SK-N-SH treated with all-trans-retinoic acid at 6 μM for 48 hours (cell line): ENCODE measurements at regions not wholly inside any gene's neighbourhood (a gene's known extent, or its start where the extent isn't known, plus 50 kb on each side); places are given as distances from the start of the nearest gene placed in this dataset.

Experiments used
- ATAC-seq: fragments of 200-7000 bp; cut with Tn5 transposase; 3 replicates; pipeline ENCODE4 v1.9.1; 2020; ENCODE audit warnings: mild to moderate bottlenecking, moderate library complexity
- ARNTL ChIP-seq: fragments of 450-650 bp; formaldehyde crosslinking; IDR thresholded peaks from 2 replicates; pipeline ENCODE4 v1.5.0; 2020; ENCODE audit warnings: low read depth, mild to moderate bottlenecking, moderate library complexity, borderline replicate concordance
- BACH2 ChIP-seq: fragments of 250-450 bp; sonication (Bioruptor Pico); IDR thresholded peaks from 2 replicates; pipeline ENCODE4 v1.9.0; 2021; ENCODE audit warnings: mild to moderate bottlenecking, borderline replicate concordance
- CREB5 ChIP-seq: fragments of 250-450 bp; sonication (Bioruptor Pico); IDR thresholded peaks from 2 replicates; pipeline ENCODE4 v1.5.1; 2020; ENCODE audit warnings: low read depth, mild to moderate bottlenecking, moderate library complexity
- CSDC2 ChIP-seq: fragments of 250-450 bp; sonication (Bioruptor Pico); IDR thresholded peaks from 2 replicates; pipeline ENCODE4 v1.5.0; 2020; ENCODE audit warnings: mild to moderate bottlenecking, moderate library complexity
- ESRRG ChIP-seq: fragments of 250-450 bp; sonication (Bioruptor Pico); IDR thresholded peaks from 2 replicates; pipeline ENCODE4 v1.6.1; 2021; ENCODE audit warnings: mild to moderate bottlenecking
- GLIS3 ChIP-seq: fragments of 250-450 bp; sonication (Bioruptor Pico); IDR thresholded peaks from 2 replicates; pipeline ENCODE4 v1.5.0; 2020; ENCODE audit warnings: mild to moderate bottlenecking, moderate library complexity
- ISL1 ChIP-seq: fragments of 250-450 bp; sonication (Bioruptor Pico); IDR thresholded peaks from 2 replicates; pipeline ENCODE4 v2.1.2; 2022; ENCODE audit warnings: mild to moderate bottlenecking, moderate library complexity
- PPARA ChIP-seq: fragments of 250-450 bp; sonication (Bioruptor Pico); IDR thresholded peaks from 2 replicates; pipeline ENCODE4 v1.5.0; 2020; ENCODE audit warnings: mild to moderate bottlenecking, borderline replicate concordance
- RARB ChIP-seq: fragments of 250-450 bp; sonication (Bioruptor Pico); IDR thresholded peaks from 2 replicates; pipeline ENCODE4 v1.8.0; 2021; ENCODE audit warnings: mild to moderate bottlenecking, moderate library complexity
- TCF4 ChIP-seq: fragments of 250-450 bp; sonication (Bioruptor Pico); IDR thresholded peaks from 2 replicates; pipeline ENCODE4 v1.8.0; 2021; ENCODE audit warnings: mild to moderate bottlenecking, moderate library complexity, borderline replicate concordance
- TOX ChIP-seq: fragments of 250-450 bp; sonication (Bioruptor Pico); IDR thresholded peaks from 2 replicates; pipeline ENCODE4 v1.8.0; 2021; ENCODE audit warnings: mild to moderate bottlenecking, moderate library complexity, borderline replicate concordance
- ZC3H10 ChIP-seq: fragments of 250-450 bp; sonication (Bioruptor Pico); IDR thresholded peaks from 2 replicates; pipeline ENCODE4 v1.5.1; 2021; ENCODE audit warnings: mild to moderate bottlenecking, moderate library complexity
- ZFP30 ChIP-seq: fragments of 450-650 bp; formaldehyde crosslinking; IDR thresholded peaks from 2 replicates; pipeline ENCODE4 v1.5.0; 2022; ENCODE audit warnings: mild to moderate bottlenecking, moderate library complexity
- ZNF565 ChIP-seq: fragments of 450-650 bp; formaldehyde crosslinking; conservative IDR thresholded peaks from 2 replicates; pipeline ENCODE4 v1.5.0; 2020; ENCODE audit warnings: low read depth, mild to moderate bottlenecking, moderate library complexity
- ZNF70 ChIP-seq: fragments of 450-650 bp; formaldehyde crosslinking; IDR thresholded peaks from 2 replicates; pipeline ENCODE4 v1.5.0; 2020; ENCODE audit warnings: mild to moderate bottlenecking, moderate library complexity
- ZNF8 ChIP-seq: fragments of 450-650 bp; formaldehyde crosslinking; IDR thresholded peaks from 2 replicates; pipeline ENCODE4 v1.5.0; 2020; ENCODE audit warnings: mild to moderate bottlenecking, moderate library complexity
- TF ChIP-seq, protein P1 (sequence below): fragments of 250-450 bp; sonication (Bioruptor Pico); IDR thresholded peaks from 2 replicates; pipeline ENCODE4 v1.5.0; 2020; ENCODE audit warnings: mild to moderate bottlenecking, moderate library complexity
- TF ChIP-seq, protein P2 (sequence below): fragments of 250-450 bp; sonication (Bioruptor Pico); IDR thresholded peaks from 2 replicates; pipeline ENCODE4 v1.8.0; 2021; ENCODE audit warnings: low read depth, mild to moderate bottlenecking, moderate library complexity, borderline replicate concordance
- TF ChIP-seq, protein P3 (sequence below): fragments of 250-450 bp; sonication (Bioruptor Pico); IDR thresholded peaks from 2 replicates; pipeline ENCODE4 v1.8.0; 2020; ENCODE audit warnings: mild to moderate bottlenecking, moderate library complexity, borderline replicate concordance
- TF ChIP-seq, protein P4 (sequence below): fragments of 250-450 bp; sonication (Bioruptor Pico); IDR thresholded peaks from 2 replicates; pipeline ENCODE4 v1.5.1; 2021; ENCODE audit warnings: mild to moderate bottlenecking, moderate library complexity

DNA sequence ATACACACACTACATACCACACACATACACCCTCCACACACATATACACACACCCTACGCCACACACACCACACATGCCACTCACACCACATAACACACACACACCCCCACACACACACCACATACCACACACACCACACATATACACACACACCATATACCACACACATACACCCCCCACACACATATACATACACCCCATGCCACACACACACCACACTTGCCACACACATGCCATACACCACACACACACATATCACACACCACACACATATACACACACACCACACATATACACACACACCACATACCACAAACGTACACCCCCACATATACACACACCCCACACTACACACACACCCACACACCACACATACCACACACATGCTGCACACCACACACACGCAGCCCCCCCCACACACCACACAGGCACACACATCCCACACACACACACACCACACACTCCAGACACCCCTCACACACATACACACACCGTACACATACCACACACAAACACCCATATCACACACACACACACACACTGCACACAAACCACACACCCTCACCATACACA, 76.7 kb upstream of the TMPRSS2 start:
- no peak for TF ChIP-seq CSDC2 (CRISPR knock-in tag)
- TF ChIP-seq ZC3H10 (CRISPR knock-in tag) = no peak
- TF ChIP-seq CREB5 (CRISPR knock-in tag) = no peak
- TF ChIP-seq PPARA (CRISPR knock-in tag) = no peak
- TF ChIP-seq ARNTL (CRISPR knock-in tag) = no peak
- no peak for TF ChIP-seq RARB
- TF ChIP-seq, protein P1, sequence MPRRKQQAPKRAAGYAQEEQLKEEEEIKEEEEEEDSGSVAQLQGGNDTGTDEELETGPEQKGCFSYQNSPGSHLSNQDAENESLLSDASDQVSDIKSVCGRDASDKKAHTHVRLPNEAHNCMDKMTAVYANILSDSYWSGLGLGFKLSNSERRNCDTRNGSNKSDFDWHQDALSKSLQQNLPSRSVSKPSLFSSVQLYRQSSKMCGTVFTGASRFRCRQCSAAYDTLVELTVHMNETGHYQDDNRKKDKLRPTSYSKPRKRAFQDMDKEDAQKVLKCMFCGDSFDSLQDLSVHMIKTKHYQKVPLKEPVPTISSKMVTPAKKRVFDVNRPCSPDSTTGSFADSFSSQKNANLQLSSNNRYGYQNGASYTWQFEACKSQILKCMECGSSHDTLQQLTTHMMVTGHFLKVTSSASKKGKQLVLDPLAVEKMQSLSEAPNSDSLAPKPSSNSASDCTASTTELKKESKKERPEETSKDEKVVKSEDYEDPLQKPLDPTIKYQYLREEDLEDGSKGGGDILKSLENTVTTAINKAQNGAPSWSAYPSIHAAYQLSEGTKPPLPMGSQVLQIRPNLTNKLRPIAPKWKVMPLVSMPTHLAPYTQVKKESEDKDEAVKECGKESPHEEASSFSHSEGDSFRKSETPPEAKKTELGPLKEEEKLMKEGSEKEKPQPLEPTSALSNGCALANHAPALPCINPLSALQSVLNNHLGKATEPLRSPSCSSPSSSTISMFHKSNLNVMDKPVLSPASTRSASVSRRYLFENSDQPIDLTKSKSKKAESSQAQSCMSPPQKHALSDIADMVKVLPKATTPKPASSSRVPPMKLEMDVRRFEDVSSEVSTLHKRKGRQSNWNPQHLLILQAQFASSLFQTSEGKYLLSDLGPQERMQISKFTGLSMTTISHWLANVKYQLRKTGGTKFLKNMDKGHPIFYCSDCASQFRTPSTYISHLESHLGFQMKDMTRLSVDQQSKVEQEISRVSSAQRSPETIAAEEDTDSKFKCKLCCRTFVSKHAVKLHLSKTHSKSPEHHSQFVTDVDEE (CRISPR knock-in tag) = no peak
- TF ChIP-seq, protein P2, sequence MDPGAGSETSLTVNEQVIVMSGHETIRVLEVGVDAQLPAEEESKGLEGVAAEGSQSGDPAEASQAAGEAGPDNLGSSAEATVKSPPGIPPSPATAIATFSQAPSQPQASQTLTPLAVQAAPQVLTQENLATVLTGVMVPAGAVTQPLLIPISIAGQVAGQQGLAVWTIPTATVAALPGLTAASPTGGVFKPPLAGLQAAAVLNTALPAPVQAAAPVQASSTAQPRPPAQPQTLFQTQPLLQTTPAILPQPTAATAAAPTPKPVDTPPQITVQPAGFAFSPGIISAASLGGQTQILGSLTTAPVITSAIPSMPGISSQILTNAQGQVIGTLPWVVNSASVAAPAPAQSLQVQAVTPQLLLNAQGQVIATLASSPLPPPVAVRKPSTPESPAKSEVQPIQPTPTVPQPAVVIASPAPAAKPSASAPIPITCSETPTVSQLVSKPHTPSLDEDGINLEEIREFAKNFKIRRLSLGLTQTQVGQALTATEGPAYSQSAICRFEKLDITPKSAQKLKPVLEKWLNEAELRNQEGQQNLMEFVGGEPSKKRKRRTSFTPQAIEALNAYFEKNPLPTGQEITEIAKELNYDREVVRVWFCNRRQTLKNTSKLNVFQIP = no peak
- no peak for TF ChIP-seq BACH2
- no peak for TF ChIP-seq GLIS3 (CRISPR knock-in tag)
- TF ChIP-seq ZNF70 (CRISPR knock-in tag) = no peak
- no peak for TF ChIP-seq TCF4 (CRISPR knock-in tag)

GRCh38 chr21:41583274-41583790, 75.4 kb upstream of the TMPRSS2 start:
- TF ChIP-seq, protein P3, sequence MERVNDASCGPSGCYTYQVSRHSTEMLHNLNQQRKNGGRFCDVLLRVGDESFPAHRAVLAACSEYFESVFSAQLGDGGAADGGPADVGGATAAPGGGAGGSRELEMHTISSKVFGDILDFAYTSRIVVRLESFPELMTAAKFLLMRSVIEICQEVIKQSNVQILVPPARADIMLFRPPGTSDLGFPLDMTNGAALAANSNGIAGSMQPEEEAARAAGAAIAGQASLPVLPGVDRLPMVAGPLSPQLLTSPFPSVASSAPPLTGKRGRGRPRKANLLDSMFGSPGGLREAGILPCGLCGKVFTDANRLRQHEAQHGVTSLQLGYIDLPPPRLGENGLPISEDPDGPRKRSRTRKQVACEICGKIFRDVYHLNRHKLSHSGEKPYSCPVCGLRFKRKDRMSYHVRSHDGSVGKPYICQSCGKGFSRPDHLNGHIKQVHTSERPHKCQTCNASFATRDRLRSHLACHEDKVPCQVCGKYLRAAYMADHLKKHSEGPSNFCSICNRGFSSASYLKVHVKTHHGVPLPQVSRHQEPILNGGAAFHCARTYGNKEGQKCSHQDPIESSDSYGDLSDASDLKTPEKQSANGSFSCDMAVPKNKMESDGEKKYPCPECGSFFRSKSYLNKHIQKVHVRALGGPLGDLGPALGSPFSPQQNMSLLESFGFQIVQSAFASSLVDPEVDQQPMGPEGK = no peak
- no peak for TF ChIP-seq GLIS3 (CRISPR knock-in tag)
- no peak for TF ChIP-seq ISL1
- TF ChIP-seq ESRRG (CRISPR knock-in tag) = no peak
- TF ChIP-seq ZNF565 (CRISPR knock-in tag) = no peak
- TF ChIP-seq, protein P1 (CRISPR knock-in tag) = no peak
- ATAC-seq = no peak

More for the DNA sequence above, 76.7 kb upstream of the TMPRSS2 start:
- no peak for ATAC-seq

DNA sequence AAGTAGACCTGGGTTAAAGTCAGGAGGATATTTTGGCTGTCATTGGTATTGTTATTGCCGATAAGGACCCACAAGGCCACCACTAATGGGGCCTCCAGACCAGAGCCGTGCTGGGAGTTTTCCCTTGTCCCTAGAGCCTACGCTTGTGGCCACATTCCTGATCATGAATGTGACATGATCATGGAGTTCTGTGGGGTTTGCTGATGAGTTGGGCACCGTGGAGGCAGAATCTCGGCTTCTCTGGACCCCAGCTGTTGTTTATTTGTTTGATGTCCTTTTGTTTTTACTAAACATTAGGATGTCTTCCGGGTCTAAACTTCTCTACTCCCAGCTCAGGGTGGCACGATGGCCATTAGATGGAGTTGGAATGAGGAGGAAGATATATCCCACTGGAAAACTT, 74.9 kb upstream of the TMPRSS2 start:
- no peak for ATAC-seq
- TF ChIP-seq CREB5 (CRISPR knock-in tag) (no peak), ZFP30 (no peak), RARB (no peak), ZNF565 (CRISPR knock-in tag) (no peak), BACH2 (no peak), ISL1 (no peak), TOX (CRISPR knock-in tag) (no peak), ZNF8 (no peak)
- TF ChIP-seq, protein P4, sequence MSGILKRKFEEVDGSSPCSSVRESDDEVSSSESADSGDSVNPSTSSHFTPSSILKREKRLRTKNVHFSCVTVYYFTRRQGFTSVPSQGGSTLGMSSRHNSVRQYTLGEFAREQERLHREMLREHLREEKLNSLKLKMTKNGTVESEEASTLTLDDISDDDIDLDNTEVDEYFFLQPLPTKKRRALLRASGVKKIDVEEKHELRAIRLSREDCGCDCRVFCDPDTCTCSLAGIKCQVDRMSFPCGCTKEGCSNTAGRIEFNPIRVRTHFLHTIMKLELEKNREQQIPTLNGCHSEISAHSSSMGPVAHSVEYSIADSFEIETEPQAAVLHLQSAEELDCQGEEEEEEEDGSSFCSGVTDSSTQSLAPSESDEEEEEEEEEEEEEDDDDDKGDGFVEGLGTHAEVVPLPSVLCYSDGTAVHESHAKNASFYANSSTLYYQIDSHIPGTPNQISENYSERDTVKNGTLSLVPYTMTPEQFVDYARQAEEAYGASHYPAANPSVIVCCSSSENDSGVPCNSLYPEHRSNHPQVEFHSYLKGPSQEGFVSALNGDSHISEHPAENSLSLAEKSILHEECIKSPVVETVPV = no peak
- TF ChIP-seq, protein P2 = no peak
